GM21786 (cell line): ENCODE measurements at regions not wholly inside any gene's neighbourhood (a gene's known extent, or its start where the extent isn't known, plus 50 kb on each side); places are given as distances from the start of the nearest gene placed in this dataset.
"Not testable (repeated sequence)": the region's sequence is repeated elsewhere in the genome, so short reads cannot be mapped to it uniquely, and the experiment has no call there.

Experiments used
- ATAC-seq: cut with Tn5 transposase; IDR thresholded peaks from one replicate; pipeline ENCODE4 v1.9.1; 2021; ENCODE audit not compliant: unreplicated experiment

GRCh38 chr16:59500601-59501000, 766.5 kb upstream of the GOT2 start:
- no peak for ATAC-seq

DNA sequence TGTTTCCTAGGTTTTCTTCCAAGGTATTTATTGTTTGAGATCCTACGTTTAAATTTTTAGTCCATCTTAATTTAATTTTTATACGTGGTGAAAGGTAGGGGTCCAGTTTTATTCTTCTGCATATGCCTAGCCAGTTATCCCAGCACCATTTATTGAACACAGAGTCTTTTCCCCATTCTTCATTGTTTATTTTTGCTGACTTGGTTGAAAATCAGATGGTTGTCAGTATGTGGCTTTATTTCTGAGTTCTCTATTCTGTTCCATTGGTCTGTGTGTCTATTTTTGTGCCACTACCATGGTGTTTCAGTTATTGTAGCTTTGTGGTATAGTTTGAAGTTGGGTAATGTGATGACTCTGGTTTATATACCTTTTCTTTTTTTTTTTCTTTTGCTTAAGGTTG, 753.0 kb upstream of the GOT2 start:
- ATAC-seq, result no peak

DNA sequence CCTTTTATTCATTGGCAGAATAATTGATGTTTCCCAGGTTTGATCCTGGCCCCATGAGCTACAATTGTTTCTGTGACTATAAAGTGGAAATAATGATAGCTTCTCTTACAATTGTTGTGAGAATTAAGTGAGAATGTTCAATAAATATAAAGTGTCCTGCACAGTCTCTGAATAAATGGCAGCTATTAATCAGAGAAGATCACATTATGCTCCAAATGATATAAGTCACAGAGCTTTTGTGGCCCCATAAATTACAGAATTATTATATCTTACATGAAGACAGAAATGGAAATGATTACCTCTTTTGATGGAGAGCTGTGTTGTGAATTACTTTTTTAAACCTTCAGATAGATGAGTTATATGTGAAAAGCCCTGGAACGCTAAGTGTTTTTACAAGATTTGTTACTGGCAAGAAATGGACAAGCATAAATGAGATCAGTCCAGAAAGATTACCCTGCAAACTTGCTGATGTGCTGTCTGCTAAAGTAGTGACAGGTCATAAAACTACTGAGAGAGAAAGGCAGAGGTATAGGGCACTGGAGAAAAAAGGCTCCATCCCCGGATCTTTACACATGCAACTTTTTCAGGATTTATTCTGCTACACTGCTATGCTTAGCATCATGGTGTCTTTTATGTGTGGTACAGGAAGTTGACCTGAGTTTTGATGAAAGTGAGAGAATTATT, 750.9 kb upstream of the GOT2 start:
- ATAC-seq, result no peak

DNA sequence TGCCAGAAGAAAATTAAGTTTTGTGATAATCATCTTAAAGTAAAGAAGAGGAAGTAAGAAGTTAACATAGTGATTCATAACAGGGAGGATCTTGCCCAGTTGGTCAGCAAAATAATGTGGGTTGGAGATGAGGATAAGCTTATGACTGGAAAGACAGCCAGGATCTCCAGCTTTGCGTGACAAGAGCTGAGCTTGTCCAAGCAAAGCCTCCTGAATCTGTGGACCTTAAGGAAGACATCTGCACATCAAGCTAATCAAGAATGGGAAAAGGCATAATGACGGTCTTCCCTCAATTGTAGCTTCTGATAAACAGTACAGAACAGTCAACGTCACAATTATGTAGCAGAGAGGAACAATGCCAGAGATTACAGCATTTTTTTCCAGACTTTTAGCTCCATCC, 744.7 kb upstream of the GOT2 start:
- ATAC-seq, result no peak

- no peak for ATAC-seq
Observed at GRCh38 chr16:59470556-59470955, 736.4 kb upstream of the GOT2 start.

DNA sequence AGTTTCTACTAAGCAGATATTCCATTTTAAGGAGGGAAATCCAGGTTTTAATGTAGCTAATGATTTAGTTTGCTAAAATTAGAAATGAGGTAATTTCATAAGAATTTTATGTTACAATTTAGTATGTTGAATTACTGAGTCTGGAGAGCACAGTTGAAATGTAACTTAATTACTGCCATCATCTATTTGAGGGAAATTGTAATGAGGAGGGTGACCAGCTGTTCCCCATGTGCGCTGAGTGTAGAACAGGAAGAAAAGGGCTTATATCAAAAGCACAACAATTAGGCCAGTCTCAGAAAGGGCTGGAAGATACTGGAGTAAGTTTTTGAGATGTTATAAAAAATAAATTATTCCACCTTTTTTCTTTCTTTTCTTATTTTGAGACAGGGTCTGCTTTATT, 735.1 kb upstream of the GOT2 start:
- no peak for ATAC-seq

DNA sequence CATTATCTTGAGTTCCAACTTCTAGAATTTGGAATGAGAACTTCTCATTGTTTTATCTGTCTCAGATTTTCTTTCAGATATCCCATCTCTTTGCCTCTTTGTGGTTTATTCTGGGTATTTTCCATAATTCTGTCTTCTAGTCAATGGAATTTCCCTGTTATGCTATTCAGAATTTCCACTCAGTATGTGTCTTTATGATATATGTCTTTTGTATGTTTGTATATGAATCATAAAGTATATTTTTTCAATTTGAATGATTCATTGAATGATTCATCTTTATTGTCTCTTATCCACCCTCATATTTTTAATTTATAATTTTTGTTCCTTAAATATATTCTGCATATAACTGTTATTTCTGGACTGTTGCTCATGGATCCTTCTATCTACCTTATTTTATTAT, 729.7 kb upstream of the GOT2 start:
- no peak for ATAC-seq

DNA sequence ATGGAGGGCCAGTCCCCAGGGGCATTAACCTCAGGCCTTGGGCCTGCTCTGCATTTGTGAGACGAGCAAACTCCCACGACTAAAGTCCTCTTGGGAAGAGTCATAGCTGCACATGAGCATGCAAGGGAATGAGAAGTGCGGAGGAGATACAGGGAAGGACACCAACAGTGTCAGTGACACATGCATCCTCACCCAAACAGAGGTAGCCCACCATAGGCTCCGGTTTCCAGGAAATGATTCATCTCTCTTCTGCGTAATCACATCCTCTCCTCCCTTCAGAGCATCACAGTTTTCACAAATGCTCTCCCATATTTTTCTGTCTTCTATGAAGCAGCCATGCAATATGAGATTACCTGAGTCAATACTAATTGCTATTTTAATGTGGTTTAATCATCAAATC, 725.7 kb upstream of the GOT2 start:
- no peak for ATAC-seq

DNA sequence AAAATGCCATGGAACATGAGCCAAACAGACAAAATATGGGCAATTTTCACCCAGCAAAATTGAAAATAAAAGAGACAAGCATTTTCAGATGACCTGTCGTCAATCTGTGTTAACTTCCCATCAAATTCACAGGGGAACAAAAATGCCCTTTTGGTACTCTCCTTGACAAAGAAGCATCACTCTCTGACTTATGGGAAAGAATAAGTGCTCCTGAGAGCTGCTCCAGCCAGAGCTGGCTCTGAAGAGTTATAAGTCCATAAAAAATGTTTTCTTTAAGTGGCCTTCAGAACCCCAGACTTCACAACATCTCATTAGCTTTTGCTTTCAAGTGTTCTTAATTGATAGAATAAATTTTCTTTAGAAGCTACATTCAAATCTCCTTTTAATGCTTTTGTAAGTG, 721.4 kb upstream of the GOT2 start:
- ATAC-seq, result no peak

DNA sequence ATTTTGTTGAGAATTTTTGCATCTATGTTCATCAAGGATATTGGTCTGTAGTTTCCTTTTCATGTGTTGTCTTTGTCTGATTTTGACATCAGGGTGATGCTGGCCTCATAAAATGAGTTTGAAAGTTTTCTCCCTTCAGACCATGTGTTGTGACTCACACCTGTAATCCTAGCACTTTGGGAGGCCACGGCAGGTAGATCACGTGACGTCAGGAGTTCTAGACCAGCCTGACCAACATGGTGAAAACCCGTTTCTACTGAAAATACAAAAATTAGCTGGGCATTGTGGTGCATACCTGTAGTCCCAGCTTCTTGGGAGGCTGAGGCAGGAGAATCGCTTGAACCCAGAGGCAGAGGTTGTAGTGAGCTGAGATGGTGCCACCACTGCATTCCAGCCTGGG, 716.4 kb upstream of the GOT2 start:
- ATAC-seq, result not testable (repeated sequence)

- ATAC-seq, result no peak
Observed at GRCh38 chr16:59440502-59440901, 706.4 kb upstream of the GOT2 start.

DNA sequence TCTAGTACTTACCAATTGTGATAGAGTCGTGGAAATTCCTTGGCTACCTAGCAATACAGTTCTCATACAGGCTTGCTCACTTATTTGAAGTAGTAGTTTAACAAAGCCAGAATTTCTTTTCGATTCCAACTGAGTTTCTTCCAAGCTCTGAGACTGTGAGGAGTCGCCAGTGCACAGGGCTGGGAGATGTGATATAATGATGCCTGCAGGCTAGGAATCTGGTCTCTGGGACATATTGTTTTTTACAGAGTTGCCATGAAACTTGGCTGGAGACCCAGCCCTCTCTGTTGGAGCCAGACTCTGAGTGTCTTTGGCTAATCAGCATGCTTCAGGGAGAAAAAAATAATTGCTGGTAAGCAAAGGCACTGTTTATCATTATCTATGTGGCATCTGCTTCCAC, 698.8 kb upstream of the GOT2 start:
- ATAC-seq, result no peak

GRCh38 chr16:59432276-59432675, 698.2 kb upstream of the GOT2 start:
- ATAC-seq, result no peak

DNA sequence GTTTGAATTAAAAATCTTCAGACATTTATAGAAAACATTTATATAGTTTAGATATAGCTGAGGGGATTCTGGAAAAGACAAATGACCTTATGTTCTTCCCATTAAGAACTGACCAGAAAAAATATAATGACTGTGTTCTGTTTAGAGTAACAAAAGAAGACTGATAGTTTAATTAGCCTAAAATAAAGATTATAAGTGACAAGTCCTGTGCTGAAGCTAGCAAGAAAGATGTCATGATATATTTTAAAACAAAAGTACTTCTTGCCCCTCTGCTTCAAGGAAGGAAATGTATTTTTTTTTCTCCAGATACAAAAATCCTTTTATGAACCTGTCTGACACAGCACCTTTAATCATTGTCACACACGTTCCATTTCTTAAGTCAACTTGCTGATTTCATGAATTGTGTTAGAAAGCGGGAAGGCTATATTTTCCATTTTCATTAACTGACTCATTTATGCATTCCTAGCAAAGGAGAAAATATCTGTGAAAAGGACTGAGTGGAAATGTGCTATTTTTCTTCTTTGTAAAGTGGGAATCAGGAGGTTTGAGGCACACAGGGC, 690.7 kb upstream of the GOT2 start:
- no peak for ATAC-seq

DNA sequence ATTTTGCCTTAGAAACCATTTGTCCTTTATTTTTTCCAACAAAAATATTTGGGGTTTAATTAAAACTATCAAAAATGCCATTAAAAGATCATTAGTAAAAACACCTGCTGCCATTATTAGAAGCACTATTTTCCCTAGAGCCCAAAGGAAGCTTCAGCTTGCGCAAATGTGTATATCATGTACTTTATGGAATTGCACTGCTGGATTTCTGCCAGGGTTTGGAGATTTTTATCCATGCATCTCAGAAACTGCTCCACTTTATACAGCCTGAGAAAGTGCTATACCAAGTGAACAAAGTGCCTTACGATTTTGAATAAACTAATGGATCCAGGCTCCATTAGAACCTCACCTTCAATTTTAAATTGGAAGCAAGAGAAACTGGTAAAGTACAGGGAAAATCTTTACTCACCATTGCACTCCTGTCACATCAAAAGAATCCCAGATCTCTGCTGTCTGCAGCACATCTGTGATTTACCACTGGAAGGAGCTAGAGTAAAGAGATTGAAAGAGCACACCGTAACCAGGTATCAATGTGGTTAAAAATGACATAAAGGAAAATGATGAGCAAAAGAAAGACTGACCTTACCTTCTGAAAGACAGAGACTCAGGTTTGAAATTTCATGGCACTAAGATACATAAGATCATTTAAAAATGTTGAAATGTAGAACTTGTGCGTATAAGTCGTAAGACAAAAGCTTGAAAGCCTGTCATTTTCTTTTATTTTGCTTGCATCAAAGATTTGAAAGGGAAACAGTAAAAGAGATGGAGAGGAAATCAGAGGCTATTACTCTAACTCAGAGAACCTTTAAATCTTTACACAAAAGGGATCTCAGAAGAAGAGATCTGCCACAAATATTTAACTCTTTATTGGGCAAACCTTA, 678.1 kb upstream of the GOT2 start:
- no peak for ATAC-seq

DNA sequence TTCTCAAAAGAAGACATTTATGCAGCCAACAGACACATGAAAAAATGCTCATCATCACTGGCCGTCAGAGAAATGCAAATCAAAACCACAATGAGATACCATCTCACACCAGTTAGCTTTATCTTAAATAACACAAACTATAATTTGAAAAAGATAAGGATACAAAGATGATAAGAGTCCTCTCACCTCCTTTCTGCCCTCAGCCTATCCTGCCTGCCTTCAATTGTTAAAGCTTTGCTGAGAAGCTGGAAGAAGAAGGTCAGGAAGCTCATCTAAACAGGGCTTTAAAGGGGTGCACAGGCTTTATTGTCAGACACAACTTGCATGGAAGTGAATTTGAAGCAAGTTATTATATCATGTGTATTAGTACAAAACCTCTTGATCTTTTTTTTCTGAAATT, 676.3 kb upstream of the GOT2 start:
- no peak for ATAC-seq

GRCh38 chr16:59405802-59406201, 671.7 kb upstream of the GOT2 start:
- ATAC-seq, result no peak

GRCh38 chr16:59404509-59404908, 670.4 kb upstream of the GOT2 start:
- ATAC-seq, result no peak

GRCh38 chr16:59400830-59401229, 666.7 kb upstream of the GOT2 start:
- ATAC-seq, result no peak

GRCh38 chr16:59397638-59398037, 663.5 kb upstream of the GOT2 start:
- ATAC-seq, result no peak

- ATAC-seq, result no peak
Observed at GRCh38 chr16:59394526-59394925, 660.4 kb upstream of the GOT2 start.

DNA sequence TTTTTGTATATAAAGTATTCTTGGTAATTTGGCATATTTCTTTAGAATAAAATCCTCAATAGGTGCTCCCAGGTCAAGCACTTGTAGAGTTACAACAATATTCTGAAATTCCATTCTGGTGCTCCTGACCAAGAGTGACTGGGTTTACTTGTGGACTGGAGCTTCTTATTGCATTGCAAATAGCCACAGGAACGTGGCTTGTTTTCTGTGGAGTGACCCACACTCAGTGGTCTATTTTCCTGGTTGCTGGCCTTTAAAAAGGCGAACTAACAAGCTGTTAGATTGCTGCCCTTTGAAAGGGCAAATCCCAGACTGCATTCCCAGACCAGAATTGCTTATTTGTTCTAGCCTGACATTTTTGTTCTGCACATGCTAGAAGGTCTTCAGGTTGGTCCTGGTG, 658.8 kb upstream of the GOT2 start:
- ATAC-seq, result no peak
